Activated CD4-positive, alpha-beta T cell treated with anti-CD3 and anti-CD28 coated beads, Interleukin-2, amount 10 ng/mL, durations not matched to agents 24 days and 14 days (primary cell): ENCODE measurements at regions not wholly inside any gene's neighbourhood (a gene's known extent, or its start where the extent isn't known, plus 50 kb on each side); places are given as distances from the start of the nearest gene placed in this dataset.
A peak's percentile ranks its signal among the peaks of the same experiment; 100 is the strongest.
"Not testable (repeated sequence)": the region's sequence is repeated elsewhere in the genome, so short reads cannot be mapped to it uniquely, and the experiment has no call there.

Source experiments
- DNase-seq: peaks from one replicate; pipeline ENCODE4 v3.0.0; 2022
- H3K27ac Mint-ChIP-seq: one replicate; pipeline ENCODE4 v1.8.0; 2022; ENCODE audit warnings: mild to moderate bottlenecking, mixed read lengths
- H3K27me3 Mint-ChIP-seq: one replicate; pipeline ENCODE4 v1.8.0; 2022; ENCODE audit warnings: mixed read lengths
- H3K36me3 Mint-ChIP-seq: one replicate; pipeline ENCODE4 v1.8.0; 2022; ENCODE audit warnings: low read depth, mild to moderate bottlenecking, mixed read lengths
- H3K4me1 Mint-ChIP-seq: one replicate; pipeline ENCODE4 v1.8.0; 2021; ENCODE audit warnings: mixed read lengths
- H3K4me3 Mint-ChIP-seq: one replicate; pipeline ENCODE4 v1.8.0; 2022; ENCODE audit warnings: mild to moderate bottlenecking, moderate library complexity, mixed read lengths
- H3K9me3 Mint-ChIP-seq: one replicate; pipeline ENCODE4 v1.8.0; 2021; ENCODE audit warnings: mixed read lengths
- intact Hi-C: fragments of 100-400 bp; cut with micrococcal nuclease; formaldehyde crosslinking; loops from one replicate; pipeline ENCODE4 v1.15.1; 2023

DNA sequence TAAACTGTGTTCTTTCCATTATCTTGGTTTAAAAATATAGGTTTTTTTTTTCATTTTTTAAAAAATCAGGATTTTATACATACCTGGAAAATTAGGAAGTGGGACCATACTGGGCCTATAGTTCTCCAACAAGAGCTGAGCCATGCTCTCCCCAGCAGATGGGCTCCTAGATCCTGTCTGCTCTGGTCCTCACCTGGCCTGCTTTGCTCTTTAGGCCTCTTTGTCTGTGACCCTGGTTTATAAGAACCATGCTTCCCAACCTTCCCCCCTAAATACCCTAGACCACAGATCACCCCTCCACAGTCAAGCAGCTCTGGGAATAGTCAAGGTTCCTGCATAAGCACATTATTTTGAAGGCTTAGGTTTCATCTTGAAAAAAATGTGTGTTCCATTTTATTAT is 185.0 kb upstream of the TSHZ3 start:
- DNase-seq: no peak
- Mint-ChIP-seq H3K4me3 (no peak overlapping the region), H3K4me1 (no peaks in the 10 kb centered on the region), H3K9me3 (peaks cover 7% of the 10 kb centered on the region), H3K27ac (no peak overlapping the region), H3K27me3 (no peaks in the 10 kb centered on the region), H3K36me3 (no peaks in the 10 kb centered on the region)
- intact Hi-C loops: no loop called here

DNA sequence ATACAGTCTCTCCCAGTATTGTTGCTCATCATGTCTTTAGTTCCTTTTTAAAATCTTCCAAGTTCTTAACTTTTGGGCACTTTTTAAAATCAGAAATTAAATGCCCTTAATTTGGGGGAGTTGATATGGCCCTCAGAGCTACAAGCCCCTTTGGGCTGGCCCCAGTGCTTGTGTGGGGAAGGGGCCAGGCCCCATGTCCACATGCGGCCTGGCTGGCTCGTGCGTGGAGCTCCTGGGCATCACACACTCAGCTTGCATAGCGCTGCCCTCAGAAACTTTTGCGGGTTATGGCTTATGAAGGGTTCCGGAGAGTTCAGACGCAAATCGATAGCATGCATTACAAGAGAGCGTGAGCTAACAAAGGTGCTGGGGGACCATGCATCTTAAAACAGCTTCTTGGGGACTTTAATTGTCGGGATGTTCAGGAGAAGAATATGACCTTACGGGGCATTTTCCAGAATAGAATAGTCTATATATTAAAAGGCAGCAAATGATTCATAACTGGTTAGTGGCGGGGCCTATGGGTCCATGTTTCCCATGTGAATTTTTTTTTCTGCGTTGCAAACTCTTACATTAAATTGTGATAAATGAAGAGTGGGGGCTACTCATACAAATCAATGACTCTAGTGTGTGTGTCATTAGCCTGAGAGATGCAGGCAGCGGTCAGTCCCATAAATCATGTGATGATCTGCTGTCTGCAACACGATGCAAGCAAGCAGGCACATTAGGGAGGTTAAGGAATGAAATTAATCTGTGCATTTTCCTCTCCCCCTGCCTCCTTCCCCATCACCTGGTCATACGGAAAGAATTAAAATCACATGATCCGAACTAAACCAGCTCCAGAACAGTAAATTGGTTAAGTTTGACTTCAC is 185.8 kb upstream of the TSHZ3 start:
- no peak for DNase-seq
- intact Hi-C loops: no loop called here
- no peak overlapping the region for H3K4me3 Mint-ChIP-seq
- H3K27ac Mint-ChIP-seq: no peak overlapping the region
- no peaks in the 10 kb centered on the region for H3K4me1 Mint-ChIP-seq
- peaks cover 7% of the 10 kb centered on the region for H3K9me3 Mint-ChIP-seq
- no peaks in the 10 kb centered on the region for H3K27me3 Mint-ChIP-seq
- no peaks in the 10 kb centered on the region for H3K36me3 Mint-ChIP-seq

DNA sequence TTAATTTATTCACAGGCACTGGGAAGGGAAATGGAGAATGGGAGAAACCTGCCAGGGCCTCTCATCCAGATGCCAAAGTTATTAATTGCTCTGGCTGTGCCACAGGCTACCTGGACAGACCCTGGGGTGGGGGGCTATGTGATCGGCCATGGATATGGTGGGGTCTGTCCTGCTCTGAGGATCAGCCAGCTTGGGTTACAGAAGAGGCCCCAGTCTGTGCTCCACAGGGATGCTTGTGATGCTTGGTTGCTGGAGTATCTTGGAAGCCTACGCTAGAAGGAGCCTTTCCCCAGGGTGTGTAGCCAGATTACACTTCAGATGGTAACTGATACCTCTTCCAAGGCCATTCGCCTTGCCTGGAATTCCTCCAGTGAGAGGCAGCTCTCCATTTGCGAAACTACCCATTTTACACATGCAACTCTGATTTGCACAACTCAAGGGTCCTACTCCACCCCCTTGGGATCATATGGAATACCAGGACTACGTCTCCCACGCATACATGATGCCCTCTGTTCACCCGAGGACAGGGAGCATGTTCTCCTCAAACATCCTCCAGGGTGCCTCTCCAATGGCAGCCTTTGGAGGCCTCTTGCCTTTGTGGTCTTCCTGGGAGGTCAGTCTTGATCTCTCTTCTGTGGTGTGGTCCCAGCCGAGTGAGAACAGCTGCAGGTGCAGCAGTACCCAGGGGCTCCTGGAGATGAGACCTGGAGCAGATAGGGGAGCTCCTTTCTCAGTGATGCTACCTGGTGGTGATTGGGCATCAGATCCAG is 186.6 kb upstream of the TSHZ3 start:
- no peaks in the 10 kb centered on the region for H3K4me1 Mint-ChIP-seq
- DNase-seq: no peak
- no peak overlapping the region for H3K4me3 Mint-ChIP-seq
- no peaks in the 10 kb centered on the region for H3K27me3 Mint-ChIP-seq
- no peaks in the 10 kb centered on the region for H3K36me3 Mint-ChIP-seq
- peaks cover 7% of the 10 kb centered on the region for H3K9me3 Mint-ChIP-seq
- intact Hi-C loops: no loop called here
- H3K27ac Mint-ChIP-seq: no peak overlapping the region

DNA sequence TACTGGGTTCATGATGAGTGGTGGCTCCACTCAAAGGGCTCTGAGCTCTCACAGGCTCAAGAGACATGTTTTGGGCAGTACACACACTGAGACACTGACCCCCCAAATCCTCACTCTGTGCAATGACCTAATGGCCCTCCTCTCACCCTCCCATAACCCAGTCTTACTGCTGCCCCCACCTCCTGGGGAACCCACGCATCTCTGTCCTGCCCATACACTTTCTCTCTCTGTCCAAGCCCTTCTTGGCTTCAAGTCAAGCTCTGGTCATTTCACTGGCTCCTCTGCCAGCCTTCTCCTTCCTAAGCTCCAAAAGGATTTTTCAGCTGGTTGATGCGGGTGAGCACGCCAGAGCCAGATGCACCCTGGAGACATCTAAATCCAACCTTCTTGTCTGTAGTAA is 187.9 kb upstream of the TSHZ3 start:
- Mint-ChIP-seq H3K4me1 (no peaks in the 10 kb centered on the region), H3K27ac (no peak overlapping the region), H3K36me3 (no peaks in the 10 kb centered on the region), H3K9me3 (peaks cover 7% of the 10 kb centered on the region), H3K4me3 (no peak overlapping the region), H3K27me3 (no peaks in the 10 kb centered on the region)
- DNase-seq: no peak
- intact Hi-C loops: no loop called here

DNA sequence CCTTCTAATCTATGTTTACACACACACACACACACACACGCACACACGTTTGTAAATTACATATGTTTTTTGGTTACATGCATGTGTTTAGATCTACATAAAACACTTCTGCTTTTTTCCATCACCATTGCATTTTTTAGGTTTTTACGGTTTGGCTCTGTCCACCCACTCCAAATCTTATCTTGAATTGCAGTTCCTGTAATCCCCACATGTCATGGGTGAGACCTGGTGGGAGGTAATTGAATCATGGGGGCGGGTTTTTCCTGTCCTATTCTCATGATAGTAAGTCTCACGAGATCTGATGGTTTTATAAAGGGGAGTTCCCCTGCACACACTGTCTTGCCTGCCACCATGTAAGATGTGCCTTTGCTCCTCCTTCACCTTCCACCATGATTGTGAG is 188.7 kb upstream of the TSHZ3 start:
- intact Hi-C loops, H3K4me3 Mint-ChIP-seq: not testable (repeated sequence)

DNA sequence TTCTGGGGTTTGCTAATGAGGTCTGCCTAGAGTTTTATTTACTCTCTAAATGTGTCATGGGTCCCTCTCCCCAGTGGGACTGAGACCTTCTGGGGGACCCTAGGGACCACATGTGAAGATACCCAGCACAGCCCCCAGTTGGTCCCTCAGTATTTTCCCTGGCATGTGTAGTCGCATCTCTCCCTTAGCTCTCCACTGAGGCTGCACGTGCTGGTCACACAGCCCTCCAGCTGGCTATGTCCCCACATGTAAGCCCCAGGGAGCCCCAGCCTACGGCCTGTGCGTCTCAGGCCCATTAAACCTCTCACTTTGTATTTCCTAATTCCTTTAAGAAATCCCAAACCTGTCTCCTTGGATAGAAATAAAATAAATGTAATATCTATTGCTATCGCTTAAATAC is 189.6 kb upstream of the TSHZ3 start:
- H3K4me1 Mint-ChIP-seq: no peaks in the 10 kb centered on the region
- H3K27ac Mint-ChIP-seq: no peak overlapping the region
- intact Hi-C loops: no loop called here
- H3K36me3 Mint-ChIP-seq: no peaks in the 10 kb centered on the region
- H3K9me3 Mint-ChIP-seq: peaks cover 7% of the 10 kb centered on the region
- H3K27me3 Mint-ChIP-seq: no peaks in the 10 kb centered on the region
- DNase-seq: no peak
- no peak overlapping the region for H3K4me3 Mint-ChIP-seq

More for the DNA sequence above, 188.7 kb upstream of the TSHZ3 start:
- not testable (repeated sequence) for H3K36me3 Mint-ChIP-seq, H3K27ac Mint-ChIP-seq, DNase-seq, H3K9me3 Mint-ChIP-seq, H3K4me1 Mint-ChIP-seq, H3K27me3 Mint-ChIP-seq

DNA sequence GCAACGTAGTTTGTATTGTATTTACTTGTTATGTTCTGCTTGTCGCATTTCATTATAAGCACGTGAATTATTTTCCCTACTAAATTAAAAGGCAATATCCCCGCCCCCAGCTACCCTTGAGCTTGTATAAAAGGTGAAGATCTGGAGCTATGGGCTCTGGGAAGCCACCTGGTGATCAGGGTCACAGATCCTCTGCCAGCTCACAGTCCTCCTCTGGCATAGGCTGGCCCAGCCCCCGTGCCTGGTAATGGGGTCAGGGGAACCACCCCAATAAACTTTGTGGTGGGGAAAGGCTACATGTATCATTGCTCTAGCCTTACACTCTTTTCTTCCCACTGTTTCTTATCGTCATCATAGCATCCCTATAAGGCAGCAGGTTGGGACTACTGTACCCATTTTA is 190.2 kb upstream of the TSHZ3 start:
- H3K4me3 Mint-ChIP-seq: no peak overlapping the region
- H3K4me1 Mint-ChIP-seq: no peaks in the 10 kb centered on the region
- H3K9me3 Mint-ChIP-seq: peaks cover 7% of the 10 kb centered on the region
- no peaks in the 10 kb centered on the region for H3K27me3 Mint-ChIP-seq
- H3K36me3 Mint-ChIP-seq: no peaks in the 10 kb centered on the region
- intact Hi-C loops: no loop called here
- no peak for DNase-seq
- H3K27ac Mint-ChIP-seq: no peak overlapping the region

DNA sequence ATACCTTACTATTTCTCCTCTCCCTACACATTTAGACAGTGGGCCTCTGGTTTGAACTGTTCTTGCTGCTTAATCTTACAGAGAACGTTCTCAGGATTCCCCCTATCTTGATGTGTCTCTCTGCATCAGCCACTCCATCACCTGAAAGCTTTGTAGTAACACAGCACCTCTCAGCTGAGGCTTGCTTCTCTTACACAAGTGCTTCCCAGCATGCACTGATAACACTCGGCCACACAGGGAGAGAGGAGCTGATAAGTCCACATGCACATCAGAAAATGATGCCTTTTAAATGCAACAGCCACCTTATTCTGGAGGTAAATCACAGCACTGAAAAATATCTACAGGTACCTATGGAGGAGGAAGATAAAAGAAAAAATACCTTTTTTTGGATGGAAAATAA is 192.2 kb upstream of the TSHZ3 start:
- intact Hi-C loops: no loop called here
- H3K9me3 Mint-ChIP-seq: peaks cover 7% of the 10 kb centered on the region
- H3K4me1 Mint-ChIP-seq: no peaks in the 10 kb centered on the region
- no peaks in the 10 kb centered on the region for H3K27me3 Mint-ChIP-seq
- DNase-seq: no peak
- H3K27ac Mint-ChIP-seq: no peak overlapping the region
- no peak overlapping the region for H3K4me3 Mint-ChIP-seq
- no peaks in the 10 kb centered on the region for H3K36me3 Mint-ChIP-seq

DNA sequence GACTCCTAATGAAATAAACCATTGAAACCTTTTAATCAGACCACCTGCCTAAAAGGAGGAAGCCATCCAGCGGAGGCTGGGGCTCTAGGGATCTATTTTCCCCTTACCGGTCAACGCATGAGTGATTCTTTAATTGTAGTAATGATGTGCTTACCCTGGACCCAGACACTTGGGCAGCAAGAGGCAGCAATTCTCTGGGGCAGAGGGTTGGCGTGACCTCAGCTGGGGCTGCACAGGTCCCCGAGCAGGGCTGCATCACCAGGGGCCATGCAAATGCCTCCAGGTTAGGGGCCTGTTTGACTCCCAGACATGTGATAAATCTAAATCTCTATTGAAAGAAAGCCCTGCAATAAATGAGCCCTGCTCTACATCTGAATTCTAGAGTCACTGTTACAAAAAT is 194.2 kb upstream of the TSHZ3 start:
- no peaks in the 10 kb centered on the region for H3K4me1 Mint-ChIP-seq
- H3K27ac Mint-ChIP-seq: no peak overlapping the region
- no peak for DNase-seq
- no peaks in the 10 kb centered on the region for H3K36me3 Mint-ChIP-seq
- H3K4me3 Mint-ChIP-seq: no peak overlapping the region
- no peaks in the 10 kb centered on the region for H3K9me3 Mint-ChIP-seq
- H3K27me3 Mint-ChIP-seq: no peaks in the 10 kb centered on the region
- intact Hi-C loops: no loop called here

DNA sequence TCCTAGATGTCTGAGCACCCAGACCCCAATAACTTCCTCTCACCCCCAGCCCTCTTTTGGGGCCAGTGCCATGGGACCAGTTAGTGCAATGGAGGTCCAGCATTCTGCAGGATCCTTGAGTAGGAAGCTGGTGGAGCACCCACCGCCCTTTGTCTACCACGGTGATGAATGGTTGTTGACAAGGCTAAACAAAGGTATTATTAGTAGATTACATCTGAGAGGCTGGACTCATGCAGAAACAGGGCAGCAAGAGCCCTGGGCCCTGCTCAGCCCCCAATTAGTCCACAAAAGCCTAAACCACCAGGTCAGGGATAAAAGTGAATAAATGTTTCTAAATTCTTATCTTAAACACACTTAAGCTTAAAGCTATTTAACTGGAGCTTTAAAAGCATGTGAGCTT is 196.5 kb upstream of the TSHZ3 start:
- no peaks in the 10 kb centered on the region for H3K9me3 Mint-ChIP-seq
- no peaks in the 10 kb centered on the region for H3K4me1 Mint-ChIP-seq
- H3K27ac Mint-ChIP-seq: no peak overlapping the region
- intact Hi-C loops: no loop called here
- H3K36me3 Mint-ChIP-seq: no peaks in the 10 kb centered on the region
- H3K4me3 Mint-ChIP-seq: no peak overlapping the region
- no peaks in the 10 kb centered on the region for H3K27me3 Mint-ChIP-seq
- DNase-seq: no peak

DNA sequence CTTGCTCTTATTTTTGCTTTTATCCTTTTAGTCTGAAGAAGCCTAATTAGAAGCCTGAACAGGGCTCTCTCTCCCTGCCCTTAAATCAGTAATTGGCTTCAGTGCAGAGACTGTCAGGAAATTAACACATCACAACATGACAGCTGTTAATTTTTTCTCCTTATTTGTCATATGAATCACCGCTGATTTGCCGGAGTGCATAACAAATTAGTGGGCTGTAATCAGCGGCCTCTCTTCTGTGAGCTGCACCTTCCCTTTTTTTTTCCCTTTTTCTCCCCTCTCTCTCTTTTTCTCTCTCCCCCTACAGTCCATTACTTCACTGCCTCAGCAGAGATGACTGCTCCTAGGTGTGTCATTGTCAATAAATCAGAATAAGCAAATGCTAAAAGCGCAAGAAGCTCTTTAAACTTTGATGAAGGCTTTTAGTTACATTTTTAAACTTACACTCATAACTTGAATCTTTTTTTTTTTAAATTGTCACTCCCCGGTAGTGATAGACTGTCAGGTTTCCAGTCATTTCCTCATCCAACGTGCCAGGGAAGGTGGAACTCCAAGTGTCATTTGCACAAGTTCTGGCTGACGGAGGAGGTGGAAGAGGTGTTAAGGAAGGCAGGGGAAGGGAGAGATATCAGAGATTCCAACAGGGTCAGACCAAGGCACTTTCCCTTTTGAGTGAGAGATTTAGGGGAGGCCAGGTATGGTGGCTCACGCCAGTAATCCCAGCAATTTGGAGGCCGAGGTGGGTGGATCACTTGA is 197.1 kb upstream of the TSHZ3 start:
- no peaks in the 10 kb centered on the region for H3K4me1 Mint-ChIP-seq
- no peak for DNase-seq
- no peak overlapping the region for H3K27ac Mint-ChIP-seq
- H3K36me3 Mint-ChIP-seq: no peaks in the 10 kb centered on the region
- intact Hi-C loops: no loop called here
- no peaks in the 10 kb centered on the region for H3K9me3 Mint-ChIP-seq
- H3K27me3 Mint-ChIP-seq: no peaks in the 10 kb centered on the region
- H3K4me3 Mint-ChIP-seq: no peak overlapping the region

DNA sequence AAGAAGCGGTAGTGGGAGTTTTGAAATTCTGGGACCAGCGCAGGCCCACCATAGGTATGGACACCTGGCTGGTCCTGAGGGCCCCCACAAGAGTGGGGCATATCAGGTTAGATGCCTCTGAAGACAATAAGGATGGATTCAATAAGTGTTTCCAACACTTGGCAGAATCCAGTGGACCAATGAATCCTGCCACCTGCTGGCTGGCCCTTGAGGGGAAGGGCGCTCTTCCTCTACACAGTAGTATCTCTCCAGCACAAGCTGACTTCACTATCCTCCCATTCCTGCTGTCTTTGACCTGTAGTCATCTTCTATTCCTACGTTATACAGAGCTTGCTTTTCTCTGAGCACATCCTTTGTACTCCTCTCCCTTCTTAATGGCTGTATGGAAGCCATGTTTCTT is 199.7 kb upstream of the TSHZ3 start:
- intact Hi-C loops: no loop called here
- H3K27me3 Mint-ChIP-seq: no peaks in the 10 kb centered on the region
- DNase-seq: peak; percentile 54
- H3K36me3 Mint-ChIP-seq: no peaks in the 10 kb centered on the region
- no peak overlapping the region for H3K27ac Mint-ChIP-seq
- H3K9me3 Mint-ChIP-seq: no peaks in the 10 kb centered on the region
- no peak overlapping the region for H3K4me3 Mint-ChIP-seq
- H3K4me1 Mint-ChIP-seq: no peaks in the 10 kb centered on the region

DNA sequence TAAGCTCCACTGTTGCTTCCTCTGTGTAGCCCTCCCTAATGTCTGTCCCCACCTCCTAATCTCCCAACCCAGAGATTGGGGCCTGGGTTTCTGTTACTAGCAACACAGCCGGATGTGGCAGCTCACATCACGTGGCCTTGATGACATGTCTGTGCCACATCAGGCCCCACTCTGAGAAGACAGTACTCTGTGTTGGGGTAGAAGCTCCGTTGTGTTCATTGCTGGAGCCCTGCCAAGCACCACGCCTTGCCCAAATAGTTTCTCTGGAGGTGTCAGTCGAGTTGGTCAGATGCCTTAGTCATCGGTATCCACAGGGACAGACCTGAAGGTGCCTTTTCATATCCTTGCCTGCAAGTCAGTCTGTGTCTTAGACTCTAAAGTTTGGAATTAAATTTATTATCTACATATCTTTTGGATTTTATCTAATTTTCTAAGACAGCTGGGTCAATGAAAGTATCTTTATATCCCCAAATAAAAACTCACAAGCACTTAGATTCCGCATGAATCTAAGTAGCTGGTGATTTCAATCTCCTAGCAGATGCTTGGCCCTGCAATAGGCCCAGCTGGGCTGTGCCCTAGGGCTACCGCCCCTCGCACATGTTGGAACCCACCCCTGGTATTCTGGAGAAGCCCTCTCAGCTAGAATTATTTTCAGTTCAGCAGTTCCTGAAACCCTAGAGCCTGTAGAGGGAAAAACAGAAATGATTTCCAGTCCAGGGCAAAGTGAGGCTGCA is 204.0 kb upstream of the TSHZ3 start:
- H3K36me3 Mint-ChIP-seq: no peaks in the 10 kb centered on the region
- no peak overlapping the region for H3K4me3 Mint-ChIP-seq
- H3K27me3 Mint-ChIP-seq: no peaks in the 10 kb centered on the region
- intact Hi-C loops: no loop called here
- no peak overlapping the region for H3K27ac Mint-ChIP-seq
- H3K9me3 Mint-ChIP-seq: peaks cover 4% of the 10 kb centered on the region
- H3K4me1 Mint-ChIP-seq: no peaks in the 10 kb centered on the region
- DNase-seq: no peak
